Stimulated activated CD8-positive, alpha-beta memory T cell treated with anti-CD3 and anti-CD28 coated beads, Interleukin-4, amount 100 ng/mL, for 24 hours (primary cell): ENCODE measurements at regions not wholly inside any gene's neighbourhood (a gene's known extent, or its start where the extent isn't known, plus 50 kb on each side); places are given as distances from the start of the nearest gene placed in this dataset.

ENCODE experiments used
- DNase-seq: peaks from one replicate; pipeline ENCODE4 v3.0.0-alpha.2; 2020; ENCODE audit warnings: low read depth

GRCh38 chr2:126748188-126748760, 92.3 kb downstream of the GYPC start:
- DNase-seq, result no peak

GRCh38 chr2:126748929-126749518, 93.1 kb downstream of the GYPC start:
- no peak for DNase-seq

- DNase-seq, result no peak
Observed at GRCh38 chr2:126749537-126749936, 93.6 kb downstream of the GYPC start.

GRCh38 chr2:126750506-126750905, 94.5 kb downstream of the GYPC start:
- DNase-seq, result no peak

GRCh38 chr2:126751477-126751876, 95.5 kb downstream of the GYPC start:
- DNase-seq, result no peak

- DNase-seq, result no peak
Observed at GRCh38 chr2:126752876-126753275, 96.9 kb downstream of the GYPC start.

- DNase-seq, result no peak
Observed at GRCh38 chr2:126753501-126754212, 97.7 kb downstream of the GYPC start.

- DNase-seq, result no peak
Observed at GRCh38 chr2:126754240-126755004, 98.5 kb downstream of the GYPC start.

GRCh38 chr2:126756125-126756524, 100.2 kb downstream of the GYPC start:
- no peak for DNase-seq

GRCh38 chr2:126761256-126761980, 105.5 kb downstream of the GYPC start:
- DNase-seq, result no peak

- peak; percentile 30 for DNase-seq
Observed at GRCh38 chr2:126761981-126762878, 106.3 kb downstream of the GYPC start.

- DNase-seq, result no peak
Observed at GRCh38 chr2:126764686-126765265, 108.8 kb downstream of the GYPC start.

- no peak for DNase-seq
Observed at GRCh38 chr2:126765395-126765794, 109.4 kb downstream of the GYPC start.

- no peak for DNase-seq
Observed at GRCh38 chr2:126766295-126766968, 110.5 kb downstream of the GYPC start.

GRCh38 chr2:126766969-126767296, 111.0 kb downstream of the GYPC start:
- no peak for DNase-seq

- DNase-seq, result no peak
Observed at GRCh38 chr2:126769118-126769517, 113.2 kb downstream of the GYPC start.

- no peak for DNase-seq
Observed at GRCh38 chr2:126770466-126770865, 114.5 kb downstream of the GYPC start.

- DNase-seq, result no peak
Observed at GRCh38 chr2:126771094-126771493, 115.1 kb downstream of the GYPC start.

GRCh38 chr2:126771501-126772195, 115.7 kb downstream of the GYPC start:
- DNase-seq, result no peak

GRCh38 chr2:126774290-126774689, 118.3 kb downstream of the GYPC start:
- no peak for DNase-seq
